Sigmoid colon (tissue), 4 donors: ENCODE measurements at regions not wholly inside any gene's neighbourhood (a gene's known extent, or its start where the extent isn't known, plus 50 kb on each side); places are given as distances from the start of the nearest gene placed in this dataset.

Experiments
- EP300 ChIP-seq, 4 donors: sonication (generic); formaldehyde crosslinking; IDR thresholded peaks; one replicate each; pipeline ENCODE4 v1.6.1; 2017; ENCODE audit warnings: antibody characterized with exemption in 4 of 4
- POLR2A ChIP-seq, 2 donors: fragments of 450-650 bp; IDR thresholded peaks; one replicate each; pipeline ENCODE4 v1.6.1; 2016; ENCODE audit warnings: antibody characterized with exemption in 2 of 2, mild to moderate bottlenecking in 2 of 2, moderate library complexity in 2 of 2
- POLR2AphosphoS5 ChIP-seq, 4 donors: sonication (generic); formaldehyde crosslinking; IDR thresholded peaks; one replicate each; pipeline ENCODE4 v1.6.1; 2017; ENCODE audit warnings: antibody characterized with exemption in 4 of 4
- TF ChIP-seq, protein P1 (sequence below), 4 experiments: fragments of 450-650 bp in 3 of 4; fragments of 200-600 bp in 1 of 4; IDR thresholded peaks; one replicate each; pipeline ENCODE4 v1.5.1; 2016 to 2019; ENCODE audit warnings: antibody characterized with exemption in 4 of 4, mild to moderate bottlenecking in 3 of 4, moderate library complexity in 2 of 4

DNA sequence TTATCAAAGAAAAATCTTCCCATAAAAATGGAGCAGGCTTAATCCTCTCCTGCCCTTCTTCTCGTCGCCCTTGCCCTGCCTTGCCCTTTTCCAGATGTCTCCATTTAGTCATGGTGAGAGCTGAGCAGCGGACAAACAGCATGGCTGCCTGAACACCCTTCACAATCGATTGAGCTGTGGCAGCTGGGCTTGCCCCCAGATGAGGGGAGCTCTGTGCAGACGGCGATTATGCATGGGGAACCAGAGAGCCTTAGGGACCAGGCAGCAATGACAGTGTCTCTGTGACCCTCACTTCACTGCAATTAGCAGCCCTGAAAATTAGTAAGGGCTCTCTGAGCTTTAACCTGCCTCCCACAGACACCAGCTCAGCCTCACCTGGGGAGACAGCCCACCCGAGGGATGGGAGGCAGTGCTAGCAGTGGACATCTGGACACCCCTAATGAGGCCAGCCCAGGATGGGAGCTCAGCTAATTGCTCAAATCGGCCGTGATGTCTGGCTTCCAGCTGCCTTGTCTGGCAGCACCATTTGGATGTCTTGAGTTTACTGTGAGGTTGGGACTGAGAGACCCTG is 365.7 kb downstream of the TNS1 start:
- TF ChIP-seq, protein P1, sequence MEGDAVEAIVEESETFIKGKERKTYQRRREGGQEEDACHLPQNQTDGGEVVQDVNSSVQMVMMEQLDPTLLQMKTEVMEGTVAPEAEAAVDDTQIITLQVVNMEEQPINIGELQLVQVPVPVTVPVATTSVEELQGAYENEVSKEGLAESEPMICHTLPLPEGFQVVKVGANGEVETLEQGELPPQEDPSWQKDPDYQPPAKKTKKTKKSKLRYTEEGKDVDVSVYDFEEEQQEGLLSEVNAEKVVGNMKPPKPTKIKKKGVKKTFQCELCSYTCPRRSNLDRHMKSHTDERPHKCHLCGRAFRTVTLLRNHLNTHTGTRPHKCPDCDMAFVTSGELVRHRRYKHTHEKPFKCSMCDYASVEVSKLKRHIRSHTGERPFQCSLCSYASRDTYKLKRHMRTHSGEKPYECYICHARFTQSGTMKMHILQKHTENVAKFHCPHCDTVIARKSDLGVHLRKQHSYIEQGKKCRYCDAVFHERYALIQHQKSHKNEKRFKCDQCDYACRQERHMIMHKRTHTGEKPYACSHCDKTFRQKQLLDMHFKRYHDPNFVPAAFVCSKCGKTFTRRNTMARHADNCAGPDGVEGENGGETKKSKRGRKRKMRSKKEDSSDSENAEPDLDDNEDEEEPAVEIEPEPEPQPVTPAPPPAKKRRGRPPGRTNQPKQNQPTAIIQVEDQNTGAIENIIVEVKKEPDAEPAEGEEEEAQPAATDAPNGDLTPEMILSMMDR (IDR thresholded peaks at IDR 0.05): no peak
- TF ChIP-seq EP300 (IDR thresholded peaks at IDR 0.05) (no peak), POLR2A (IDR thresholded peaks at IDR 0.05) (no peak), POLR2AphosphoS5 (IDR thresholded peaks at IDR 0.05) (no peak)
